Kidney (tissue), 13 donors: ENCODE measurements at regions not wholly inside any gene's neighbourhood (a gene's known extent, or its start where the extent isn't known, plus 50 kb on each side); places are given as distances from the start of the nearest gene placed in this dataset.

Source experiments
- DNase-seq, 5 donors: peaks; one replicate each; pipeline ENCODE4 v3.0.0-alpha.2; 2013 to 2020
- FAIRE-seq: peaks from 2 replicates; lab custom pipeline; 2012; peaks lifted over from hg19 to GRCh38; lab: Jason Lieb, UNC
- H3K27ac ChIP-seq, 2 donors: one replicate each; pipeline ENCODE4 v1.7.0; 2013; ENCODE audit warnings: low read depth in 2 of 2, low read length in 2 of 2, inconsistent platforms in 1 of 2
- H3K27me3 ChIP-seq: one replicate; pipeline ENCODE4 v1.7.1; 2013; ENCODE audit warnings: low read length, inconsistent platforms; ENCODE audit not compliant: control insufficient read depth, insufficient read depth
- H3K36me3 ChIP-seq, 3 donors: one replicate each; pipeline versions ENCODE4 v1.7.0 to v1.7.1; 2013; ENCODE audit warnings: low read length in 3 of 3, control low read depth in 1 of 3, inconsistent platforms in 1 of 3; ENCODE audit not compliant: insufficient read depth in 3 of 3, control insufficient read depth in 2 of 3
- H3K4me1 ChIP-seq, 3 donors: one replicate each; pipeline versions ENCODE4 v1.7.0 to v1.7.1; 2013; ENCODE audit warnings: low read length in 3 of 3, inconsistent platforms in 1 of 3, low read depth in 1 of 3; ENCODE audit not compliant: control insufficient read depth in 2 of 3, insufficient read depth in 2 of 3
- H3K4me3 ChIP-seq, 3 donors: one replicate each; pipeline versions ENCODE4 v1.7.0 to v1.8.1; 2013; ENCODE audit warnings: low read length in 3 of 3, control low read depth in 1 of 3, inconsistent platforms in 1 of 3
- H3K9ac ChIP-seq, 3 donors: one replicate each; pipeline versions ENCODE4 v1.7.0 to v1.7.1; 2013; ENCODE audit warnings: low read length in 3 of 3, control low read depth in 1 of 3, inconsistent platforms in 1 of 3
- H3K9me3 ChIP-seq, 3 donors: one replicate each; pipeline versions ENCODE4 v1.7.0 to v1.7.1; 2013; ENCODE audit warnings: low read length in 3 of 3, control low read depth in 1 of 3, inconsistent platforms in 1 of 3; ENCODE audit not compliant: control insufficient read depth in 2 of 3, insufficient read depth in 1 of 3
- CTCF ChIP-seq: IDR thresholded peaks from 3 replicates; pipeline ENCODE4 v1.5.1; 2012; ENCODE audit warnings: mild to moderate bottlenecking, moderate library complexity, borderline replicate concordance; ENCODE audit not compliant: insufficient read depth; ENCODE audit errors: extremely low read depth
- intact Hi-C: fragments of 100-400 bp; cut with DNase I; formaldehyde crosslinking; loops from one replicate; pipeline ENCODE4 v1.11.1; 2022
- donor health status: control.
- donor health status: control.
- donor health status: control.
- donor health status: control.
- donor health status: control.
- donor health status: DM: yes; HTN: yes; CAD: no.
- donor health status: Normal renal cell carcinoma (clear cell type).

GRCh38 chr5:164637931-164638521 is 1132.6 kb downstream of the MAT2B start:
- no peak overlapping the region for H3K4me3 ChIP-seq
- intact Hi-C loops: no loop called here
- FAIRE-seq: no peak

GRCh38 chr5:164649266-164649665 is 1143.8 kb downstream of the MAT2B start:
- FAIRE-seq (no peak), DNase-seq (no peak)
- intact Hi-C loops: no loop called here
- Histone ChIP-seq H3K27ac (no peak overlapping the region), H3K4me3 (no peak overlapping the region), H3K36me3 (no peaks in the 10 kb centered on the region), H3K9ac (no peak overlapping the region), H3K27me3 (no peaks in the 10 kb centered on the region), H3K9me3 (no peaks in the 10 kb centered on the region), H3K4me1 (no peaks in the 10 kb centered on the region)
- TF ChIP-seq CTCF: no peak

More at GRCh38 chr5:164637931-164638521, 1132.6 kb downstream of the MAT2B start:
- Histone ChIP-seq H3K27ac (no peak overlapping the region), H3K9ac (no peak overlapping the region), H3K4me1 (no peaks in the 10 kb centered on the region), H3K27me3 (no peaks in the 10 kb centered on the region), H3K36me3 (no peaks in the 10 kb centered on the region), H3K9me3 (no peaks in the 10 kb centered on the region)
- no peak for TF ChIP-seq CTCF
- no peak for DNase-seq

- Histone ChIP-seq H3K36me3 (no peaks in the 10 kb centered on the region), H3K27ac (no peak overlapping the region), H3K27me3 (no peaks in the 10 kb centered on the region), H3K4me3 (no peak overlapping the region), H3K4me1 (no peaks in the 10 kb centered on the region), H3K9me3 (no peaks in the 10 kb centered on the region), H3K9ac (no peak overlapping the region)
- no peak for DNase-seq
- FAIRE-seq: no peak
- intact Hi-C loops: no loop called here
- no peak for TF ChIP-seq CTCF
Observed at GRCh38 chr5:164650427-164650826, 1145.0 kb downstream of the MAT2B start.
